ENCODE measurements at regions not wholly inside any gene's neighbourhood (a gene's known extent, or its start where the extent isn't known, plus 50 kb on each side); places are given as distances from the start of the nearest gene placed in this dataset.

GRCh38 chr9:80020530-80020929 lies 448.8 kb downstream of the TLE4 start:
- DNase-seq (ENCODE audit: low read depth) = no peak

GRCh38 chr9:80020056-80020455 lies 448.3 kb downstream of the TLE4 start:
- no peak for DNase-seq (ENCODE audit: low read depth)

GRCh38 chr9:80013891-80014290 lies 442.1 kb downstream of the TLE4 start:
- DNase-seq (ENCODE audit: low read depth) = peak; percentile 19

- peak; percentile 86 for DNase-seq (ENCODE audit: low read depth)
These were observed 441.0 kb downstream of the TLE4 start for GRCh38 chr9:80012557-80013330.

- DNase-seq (ENCODE audit: low read depth) = no peak
These were observed 437.4 kb downstream of the TLE4 start for GRCh38 chr9:80009204-80009603.

- DNase-seq (ENCODE audit: low read depth) = peak; percentile 38
These were observed 432.9 kb downstream of the TLE4 start for GRCh38 chr9:80004714-80005113.

GRCh38 chr9:79990536-79990935 lies 418.8 kb downstream of the TLE4 start:
- DNase-seq (ENCODE audit: low read depth) = no peak

GRCh38 chr9:79989079-79989478 lies 417.3 kb downstream of the TLE4 start:
- no peak for DNase-seq (ENCODE audit: low read depth)

- DNase-seq (ENCODE audit: low read depth) = no peak
These were observed 416.4 kb downstream of the TLE4 start for GRCh38 chr9:79988126-79988525.

GRCh38 chr9:79986437-79986836 lies 414.7 kb downstream of the TLE4 start:
- no peak for DNase-seq (ENCODE audit: low read depth)

- DNase-seq (ENCODE audit: low read depth) = no peak
These were observed 414.0 kb downstream of the TLE4 start for GRCh38 chr9:79985772-79986171.

- DNase-seq (ENCODE audit: low read depth) = no peak
These were observed 413.5 kb downstream of the TLE4 start for GRCh38 chr9:79985264-79985663.

- no peak for DNase-seq (ENCODE audit: low read depth)
These were observed 412.8 kb downstream of the TLE4 start for GRCh38 chr9:79984429-79985067.

GRCh38 chr9:79980432-79980831 lies 408.7 kb downstream of the TLE4 start:
- DNase-seq (ENCODE audit: low read depth) = no peak

GRCh38 chr9:79977510-79978197 lies 405.9 kb downstream of the TLE4 start:
- DNase-seq (ENCODE audit: low read depth) = no peak

GRCh38 chr9:79977074-79977435 lies 405.3 kb downstream of the TLE4 start:
- DNase-seq (ENCODE audit: low read depth) = no peak

- no peak for DNase-seq (ENCODE audit: low read depth)
These were observed 404.7 kb downstream of the TLE4 start for GRCh38 chr9:79976257-79977073.

- no peak for DNase-seq (ENCODE audit: low read depth)
These were observed 404.0 kb downstream of the TLE4 start for GRCh38 chr9:79975621-79976256.

- DNase-seq (ENCODE audit: low read depth) = no peak
These were observed 403.1 kb downstream of the TLE4 start for GRCh38 chr9:79974806-79975422.

GRCh38 chr9:79973627-79974026 lies 401.9 kb downstream of the TLE4 start:
- DNase-seq (ENCODE audit: low read depth) = no peak

GRCh38 chr9:79970146-79970425 lies 398.3 kb downstream of the TLE4 start:
- no peak for DNase-seq (ENCODE audit: low read depth)
